Activated T-cell treated with anti-CD3 and anti-CD28 coated beads, Interleukin-2, amount 50 U/mL, for 72 hours (primary cell): ENCODE measurements at regions not wholly inside any gene's neighbourhood (a gene's known extent, or its start where the extent isn't known, plus 50 kb on each side); places are given as distances from the start of the nearest gene placed in this dataset.

Experiments
- ATAC-seq, 2 donors: fragments of 150-1000 bp; cut with Tn5 transposase; replicated peaks in 1 of 2; 2 replicates each; pipeline ENCODE4 v1.10.0; 2021; ENCODE audit warnings: moderate library complexity in 2 of 2, mild to moderate bottlenecking in 1 of 2
- DNase-seq, 2 donors: peaks; one replicate each; pipeline ENCODE4 v3.0.0; 2021 to 2022; ENCODE audit warnings: mixed read lengths in 1 of 2
- H3K27ac Mint-ChIP-seq: one replicate; pipeline ENCODE4 v1.8.0; 2022; ENCODE audit warnings: mild to moderate bottlenecking, moderate library complexity, mixed read lengths
- H3K27me3 Mint-ChIP-seq: one replicate; pipeline ENCODE4 v1.8.0; 2022; ENCODE audit warnings: low read depth, mixed read lengths
- H3K36me3 Mint-ChIP-seq, 2 donors: one replicate each; pipeline ENCODE4 v1.8.0; 2022; ENCODE audit warnings: mixed read lengths in 2 of 2, mild to moderate bottlenecking in 1 of 2; ENCODE audit not compliant: insufficient read depth in 2 of 2
- H3K4me1 Mint-ChIP-seq: one replicate; pipeline ENCODE4 v1.8.0; 2022; ENCODE audit warnings: low read depth, mixed read lengths
- H3K4me3 Mint-ChIP-seq, 2 donors: one replicate each; pipeline ENCODE4 v1.8.0; 2022; ENCODE audit warnings: mild to moderate bottlenecking in 2 of 2, mixed read lengths in 2 of 2, moderate library complexity in 2 of 2
- H3K9me3 Mint-ChIP-seq, 2 donors: one replicate each; pipeline ENCODE4 v1.8.0; 2022; ENCODE audit warnings: mixed read lengths in 2 of 2

DNA sequence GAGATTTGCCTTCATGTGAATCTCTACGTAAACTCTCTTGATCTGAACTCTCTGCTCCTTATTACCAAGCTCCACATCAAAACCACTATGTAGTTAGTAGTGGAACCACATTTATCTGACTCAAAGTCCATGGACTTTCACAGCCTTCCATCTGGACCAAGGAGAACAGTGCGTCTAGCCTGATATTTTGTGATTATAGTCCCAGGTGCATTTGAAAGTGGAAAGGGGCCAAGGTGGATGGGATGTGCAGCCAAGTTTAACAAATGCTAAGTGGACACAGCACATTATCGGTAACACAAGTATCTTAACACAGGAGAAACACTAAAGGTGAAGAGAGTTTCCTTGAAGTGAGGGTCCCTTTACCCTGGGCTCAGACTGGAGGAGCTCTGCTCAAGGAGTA, 281.2 kb upstream of the SGK1 start:
- H3K27ac Mint-ChIP-seq = no peak overlapping the region
- H3K27me3 Mint-ChIP-seq = no peaks in the 10 kb centered on the region
- H3K4me1 Mint-ChIP-seq = no peaks in the 10 kb centered on the region
- ATAC-seq (no peak), DNase-seq (no peak)
- no peak overlapping the region for H3K4me3 Mint-ChIP-seq
- peaks cover 3 to 9% of the 10 kb centered on the region in 2 donors for H3K9me3 Mint-ChIP-seq
- H3K36me3 Mint-ChIP-seq = peaks cover 5% of the 10 kb centered on the region in 2 donors

GRCh38 chr6:134596191-134596590, 278.3 kb upstream of the SGK1 start:
- DNase-seq = no peak
- no peaks in the 10 kb centered on the region for H3K27me3 Mint-ChIP-seq
- ATAC-seq = no peak
- H3K4me3 Mint-ChIP-seq = no peak overlapping the region
- peaks cover 3 to 6% of the 10 kb centered on the region in 2 donors for H3K9me3 Mint-ChIP-seq
- H3K36me3 Mint-ChIP-seq = peaks cover 4 to 5% of the 10 kb centered on the region in 2 donors
- H3K4me1 Mint-ChIP-seq = no peaks in the 10 kb centered on the region
- no peak overlapping the region for H3K27ac Mint-ChIP-seq

- no peaks in the 10 kb centered on the region for H3K9me3 Mint-ChIP-seq
- no peak for ATAC-seq
Measured at GRCh38 chr6:134594881-134595280, 277.0 kb upstream of the SGK1 start.

DNA sequence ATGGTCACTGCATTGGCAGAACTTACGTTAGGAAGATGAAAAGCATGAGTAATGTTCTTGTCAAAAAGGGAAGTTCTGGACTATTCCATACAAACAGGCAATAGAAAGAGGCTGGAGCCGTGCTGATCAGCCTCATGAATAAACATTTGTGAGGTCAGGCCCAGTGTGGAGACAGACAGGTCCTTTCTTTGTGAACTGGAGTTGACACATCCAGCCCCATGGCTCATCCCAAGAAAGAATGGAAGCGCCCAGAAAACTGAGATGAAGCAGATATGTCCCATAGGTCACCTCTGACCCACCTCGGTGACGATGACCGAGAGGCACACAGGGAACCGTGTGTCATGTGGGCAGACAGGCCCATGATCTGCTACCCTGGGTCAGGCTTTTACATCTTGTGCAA, 276.0 kb upstream of the SGK1 start:
- Mint-ChIP-seq H3K36me3 (no peaks in the 10 kb centered on the region), H3K9me3 (no peaks in the 10 kb centered on the region), H3K27ac (no peak overlapping the region), H3K4me1 (peaks cover 8% of the 10 kb centered on the region), H3K27me3 (no peaks in the 10 kb centered on the region), H3K4me3 (no peak overlapping the region)
- DNase-seq (no peak), ATAC-seq (no peak)

More at GRCh38 chr6:134594881-134595280, 277.0 kb upstream of the SGK1 start:
- peaks cover 8% of the 10 kb centered on the region for H3K4me1 Mint-ChIP-seq
- H3K36me3 Mint-ChIP-seq = no peaks in the 10 kb centered on the region
- H3K27ac Mint-ChIP-seq = no peak overlapping the region
- no peak overlapping the region for H3K4me3 Mint-ChIP-seq
- H3K27me3 Mint-ChIP-seq = no peaks in the 10 kb centered on the region
- no peak for DNase-seq

- no peaks in the 10 kb centered on the region for H3K36me3 Mint-ChIP-seq
- H3K27me3 Mint-ChIP-seq = no peaks in the 10 kb centered on the region
- no peak for DNase-seq
Measured at GRCh38 chr6:134593442-134593841, 275.5 kb upstream of the SGK1 start.

GRCh38 chr6:134593024-134593423, 275.1 kb upstream of the SGK1 start:
- DNase-seq = no peak
- no peaks in the 10 kb centered on the region for H3K36me3 Mint-ChIP-seq
- H3K27ac Mint-ChIP-seq = no peak overlapping the region
- H3K9me3 Mint-ChIP-seq = no peaks in the 10 kb centered on the region
- H3K4me3 Mint-ChIP-seq = no peak overlapping the region
- H3K27me3 Mint-ChIP-seq = no peaks in the 10 kb centered on the region
- no peak for ATAC-seq
- peaks cover 8% of the 10 kb centered on the region for H3K4me1 Mint-ChIP-seq

More at GRCh38 chr6:134593442-134593841, 275.5 kb upstream of the SGK1 start:
- no peak for ATAC-seq
- H3K27ac Mint-ChIP-seq = no peak overlapping the region
- H3K4me1 Mint-ChIP-seq = peaks cover 8% of the 10 kb centered on the region
- H3K4me3 Mint-ChIP-seq = no peak overlapping the region
- H3K9me3 Mint-ChIP-seq = no peaks in the 10 kb centered on the region

GRCh38 chr6:134590449-134590848, 272.5 kb upstream of the SGK1 start:
- no peaks in the 10 kb centered on the region for H3K36me3 Mint-ChIP-seq
- DNase-seq (no peak), ATAC-seq (no peak)
- H3K4me3 Mint-ChIP-seq = no peak overlapping the region
- H3K9me3 Mint-ChIP-seq = no peaks in the 10 kb centered on the region
- no peaks in the 10 kb centered on the region for H3K27me3 Mint-ChIP-seq
- H3K4me1 Mint-ChIP-seq = peaks cover 8% of the 10 kb centered on the region
- no peak overlapping the region for H3K27ac Mint-ChIP-seq

DNA sequence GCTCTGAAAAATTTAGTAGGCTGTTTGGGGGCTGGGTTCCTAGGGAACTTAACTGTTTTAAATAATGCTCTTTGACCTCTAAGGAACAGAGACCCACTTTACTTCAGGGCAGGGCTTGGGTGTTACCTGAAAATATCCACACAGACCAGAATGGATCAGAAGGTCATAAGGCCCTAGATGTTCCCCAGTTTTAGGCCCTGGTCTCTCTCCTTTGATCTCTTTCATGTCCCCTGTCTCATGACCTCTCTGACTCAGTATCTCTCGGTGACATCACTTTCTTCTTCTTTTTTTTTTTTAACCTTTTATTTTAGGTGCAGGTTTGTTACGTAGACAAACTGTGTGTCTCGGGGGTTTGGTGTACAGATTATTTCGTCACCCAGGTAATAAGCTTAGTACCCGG, 272.1 kb upstream of the SGK1 start:
- H3K27ac Mint-ChIP-seq = no peak overlapping the region
- ATAC-seq (no peak), DNase-seq (no peak)
- H3K4me1 Mint-ChIP-seq = peaks cover 8% of the 10 kb centered on the region
- no peaks in the 10 kb centered on the region for H3K36me3 Mint-ChIP-seq
- no peaks in the 10 kb centered on the region for H3K9me3 Mint-ChIP-seq
- H3K27me3 Mint-ChIP-seq = no peaks in the 10 kb centered on the region
- H3K4me3 Mint-ChIP-seq = no peak overlapping the region

- DNase-seq (no peak), ATAC-seq (no peak)
- H3K27me3 Mint-ChIP-seq = no peaks in the 10 kb centered on the region
- H3K4me1 Mint-ChIP-seq = peaks cover 8% of the 10 kb centered on the region
- no peak overlapping the region for H3K27ac Mint-ChIP-seq
- H3K4me3 Mint-ChIP-seq = no peak overlapping the region
- no peaks in the 10 kb centered on the region for H3K36me3 Mint-ChIP-seq
- H3K9me3 Mint-ChIP-seq = no peaks in the 10 kb centered on the region
Measured at GRCh38 chr6:134589512-134589911, 271.6 kb upstream of the SGK1 start.

DNA sequence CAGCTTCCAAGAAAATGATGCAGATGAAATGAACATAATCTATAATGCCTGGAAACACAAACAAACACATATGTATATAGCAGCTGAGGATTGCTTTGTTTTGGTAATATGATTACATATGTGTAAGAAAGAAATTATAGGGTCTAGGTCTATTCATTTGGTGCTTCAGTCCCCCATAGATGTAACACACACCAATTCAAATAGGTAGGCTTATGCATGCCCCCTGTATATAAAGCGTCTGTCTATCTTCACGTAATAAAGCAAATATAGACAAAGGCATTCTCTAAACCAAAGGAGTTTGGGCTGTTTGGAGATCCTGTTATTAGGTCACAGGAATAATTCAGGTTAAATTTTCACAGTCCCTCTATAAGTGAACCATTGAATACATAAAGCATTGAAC, 270.4 kb upstream of the SGK1 start:
- Mint-ChIP-seq H3K36me3 (no peaks in the 10 kb centered on the region), H3K27ac (no peak overlapping the region), H3K27me3 (no peaks in the 10 kb centered on the region), H3K9me3 (no peaks in the 10 kb centered on the region), H3K4me1 (peaks cover 8% of the 10 kb centered on the region), H3K4me3 (no peak overlapping the region)
- DNase-seq (no peak), ATAC-seq (no peak)

GRCh38 chr6:134585517-134585873, 267.6 kb upstream of the SGK1 start:
- DNase-seq = no peak
- ATAC-seq = no peak
- Mint-ChIP-seq H3K27me3 (no peaks in the 10 kb centered on the region), H3K4me3 (no peak overlapping the region), H3K36me3 (no peaks in the 10 kb centered on the region), H3K4me1 (peaks cover 6% of the 10 kb centered on the region), H3K27ac (no peak overlapping the region), H3K9me3 (no peaks in the 10 kb centered on the region)

DNA sequence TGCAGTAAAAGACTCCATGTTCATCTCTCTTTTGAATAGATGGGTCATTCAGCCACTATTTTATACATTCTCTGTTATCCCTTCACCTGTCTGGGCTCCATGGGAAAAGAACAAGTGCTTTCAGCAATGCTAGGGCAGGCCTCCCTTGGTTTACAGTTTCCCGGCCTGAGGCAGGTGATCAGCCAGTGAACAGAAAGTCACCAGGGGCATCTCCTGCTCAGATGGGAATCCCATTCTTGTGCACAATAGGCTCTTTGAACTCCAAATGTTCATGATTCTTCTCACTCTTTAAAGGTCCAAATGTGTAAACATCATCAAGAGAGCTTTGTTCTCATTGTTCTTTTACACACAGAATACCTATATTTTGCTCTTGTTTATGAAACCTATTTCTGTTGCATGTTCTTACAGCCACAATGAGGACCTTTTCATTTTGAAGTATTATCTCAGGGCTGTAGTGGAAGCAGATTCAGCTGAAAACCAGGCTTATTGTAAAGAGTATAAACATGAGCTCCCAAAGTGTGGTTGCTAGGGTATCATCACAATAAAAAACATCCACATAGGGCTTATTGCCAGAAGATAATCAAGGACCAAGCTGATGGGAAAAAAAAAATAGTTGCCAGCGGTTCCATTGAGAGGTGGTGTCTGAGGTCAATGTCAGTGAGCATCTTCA, 267.1 kb upstream of the SGK1 start:
- ATAC-seq (no peak), DNase-seq (no peak)
- H3K36me3 Mint-ChIP-seq = no peaks in the 10 kb centered on the region
- H3K4me1 Mint-ChIP-seq = peaks cover under 1% of the 10 kb centered on the region
- no peaks in the 10 kb centered on the region for H3K27me3 Mint-ChIP-seq
- peaks cover 0 to under 1% of the 10 kb centered on the region in 2 donors for H3K9me3 Mint-ChIP-seq
- no peak overlapping the region for H3K4me3 Mint-ChIP-seq
- H3K27ac Mint-ChIP-seq = no peak overlapping the region

DNA sequence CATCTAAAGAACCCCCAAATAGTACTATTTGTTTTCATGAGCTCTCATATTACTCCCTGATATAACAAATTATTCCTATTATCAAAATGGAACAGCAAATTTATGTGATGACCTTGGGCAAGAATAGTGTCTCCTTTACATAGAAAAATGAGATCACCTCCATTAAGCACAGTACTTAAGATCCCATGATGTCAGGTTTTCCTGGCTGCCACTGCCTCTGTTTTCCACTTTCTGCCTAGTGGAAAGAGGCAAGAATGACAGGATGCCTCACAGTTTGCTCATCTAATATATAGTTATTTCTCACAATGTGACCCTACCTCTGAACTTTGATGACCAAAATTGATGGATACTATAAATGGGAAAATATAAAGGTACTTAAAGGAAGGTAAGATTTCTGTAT, 260.1 kb upstream of the SGK1 start:
- Mint-ChIP-seq H3K27ac (peak overlapping the region; percentile 74), H3K4me1 (no peaks in the 10 kb centered on the region), H3K9me3 (peaks cover 0 to 2% of the 10 kb centered on the region in 2 donors), H3K36me3 (no peaks in the 10 kb centered on the region), H3K27me3 (no peaks in the 10 kb centered on the region), H3K4me3 (no peak overlapping the region)
- no peak for ATAC-seq
- DNase-seq = no peak

GRCh38 chr6:134575221-134575620, 257.3 kb upstream of the SGK1 start:
- no peaks in the 10 kb centered on the region for H3K27me3 Mint-ChIP-seq
- no peak for DNase-seq
- no peak overlapping the region for H3K27ac Mint-ChIP-seq
- no peaks in the 10 kb centered on the region for H3K36me3 Mint-ChIP-seq
- H3K4me1 Mint-ChIP-seq = peaks cover 1% of the 10 kb centered on the region
- ATAC-seq = no peak
- H3K9me3 Mint-ChIP-seq = peaks cover 0 to 2% of the 10 kb centered on the region in 2 donors
- no peak overlapping the region for H3K4me3 Mint-ChIP-seq
